Panc1 (cell line): ENCODE measurements at regions not wholly inside any gene's neighbourhood (a gene's known extent, or its start where the extent isn't known, plus 50 kb on each side); places are given as distances from the start of the nearest gene placed in this dataset.

Experiments used
- CTCF ChIP-seq: fragments of 450-650 bp; IDR thresholded peaks from 2 replicates; pipeline ENCODE4 v1.5.1; 2017; ENCODE audit warnings: mild to moderate bottlenecking
- REST ChIP-seq, 2 experiments: IDR thresholded peaks; 2 replicates each; pipeline ENCODE4 v1.6.1; 2011 to 2012; ENCODE audit warnings: low read depth in 2 of 2, control low read depth in 1 of 2, low read length in 1 of 2, mild to moderate bottlenecking in 1 of 2, moderate library complexity in 1 of 2; ENCODE audit not compliant: insufficient read depth in 1 of 2

- TF ChIP-seq CTCF (no peak), REST (IDR thresholded peaks at IDR 0.05; ENCODE audit: insufficient read depth in 1 of 2, low read depth in 2 of 2, low read length in 1 of 2) (no peak)
These were observed 71.9 kb upstream of the NPY start for GRCh38 chr7:24212073-24212472.
